ENCODE measurements at regions not wholly inside any gene's neighbourhood (a gene's known extent, or its start where the extent isn't known, plus 50 kb on each side); places are given as distances from the start of the nearest gene placed in this dataset.
"Not testable (repeated sequence)": the region's sequence is repeated elsewhere in the genome, so short reads cannot be mapped to it uniquely, and the experiment has no call there.

DNA sequence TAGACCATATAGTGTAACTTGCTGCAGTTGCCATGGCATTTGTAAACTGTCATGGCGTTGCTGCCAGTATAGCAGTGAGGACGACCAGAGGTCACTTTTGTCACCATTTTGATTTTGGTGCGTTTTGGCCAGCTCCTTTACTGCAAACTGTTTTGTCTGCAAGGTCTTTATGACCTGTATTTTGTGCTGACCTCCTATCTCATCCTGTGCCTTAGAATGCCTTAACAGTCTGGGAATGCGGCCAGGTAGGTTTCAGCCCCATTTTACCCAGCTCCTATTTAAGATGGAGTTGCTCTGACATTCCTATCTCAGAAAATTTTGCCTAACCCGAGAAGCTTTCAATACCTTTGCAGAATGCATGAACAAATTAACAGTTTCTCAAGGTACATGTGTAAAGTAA lies 914.4 kb upstream of the ACO1 start:
- DNase-seq (ENCODE audit: low read depth) = no peak

DNA sequence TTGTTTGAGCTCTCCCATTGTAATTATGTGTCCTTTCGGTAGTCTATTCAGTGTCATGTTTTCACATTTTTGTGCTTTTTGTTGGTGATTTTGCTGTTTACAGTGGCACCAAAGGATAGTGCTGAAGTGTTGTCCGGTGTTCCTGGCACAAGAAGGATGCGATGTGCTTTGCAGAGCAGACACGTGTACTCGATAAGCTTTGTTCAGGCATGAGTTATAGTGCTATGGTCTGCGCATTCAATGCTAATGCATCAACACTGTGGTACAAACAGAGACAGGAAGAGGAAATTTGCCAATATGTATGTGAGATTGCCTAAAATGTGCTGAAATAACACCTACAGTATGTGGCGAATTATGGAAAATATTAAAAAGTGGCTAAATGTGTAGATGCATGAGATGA lies 913.4 kb upstream of the ACO1 start:
- DNase-seq (ENCODE audit: low read depth) = no peak

DNA sequence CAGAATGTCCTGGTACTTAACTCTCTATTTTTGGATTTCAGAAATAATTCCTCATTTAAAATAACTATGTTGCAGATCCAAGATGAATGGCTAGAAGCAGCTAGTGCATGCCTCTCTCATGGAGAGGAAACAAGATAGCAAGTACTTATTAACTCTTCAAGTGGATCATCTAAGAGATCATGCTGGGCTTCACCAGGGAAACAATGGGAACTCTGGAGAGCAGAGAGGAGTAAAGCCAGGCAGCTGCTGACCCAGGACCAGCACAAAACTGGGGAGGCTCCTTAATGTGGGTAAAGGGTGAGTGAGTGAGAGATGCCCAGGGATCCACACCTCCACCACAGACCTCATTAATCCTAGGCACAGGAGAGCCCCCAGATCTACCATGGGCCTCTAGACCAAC lies 897.8 kb upstream of the ACO1 start:
- no peak for DNase-seq (ENCODE audit: low read depth)

- no peak for DNase-seq (ENCODE audit: low read depth)
Observed at GRCh38 chr9:31490551-31491106, 893.8 kb upstream of the ACO1 start.

DNA sequence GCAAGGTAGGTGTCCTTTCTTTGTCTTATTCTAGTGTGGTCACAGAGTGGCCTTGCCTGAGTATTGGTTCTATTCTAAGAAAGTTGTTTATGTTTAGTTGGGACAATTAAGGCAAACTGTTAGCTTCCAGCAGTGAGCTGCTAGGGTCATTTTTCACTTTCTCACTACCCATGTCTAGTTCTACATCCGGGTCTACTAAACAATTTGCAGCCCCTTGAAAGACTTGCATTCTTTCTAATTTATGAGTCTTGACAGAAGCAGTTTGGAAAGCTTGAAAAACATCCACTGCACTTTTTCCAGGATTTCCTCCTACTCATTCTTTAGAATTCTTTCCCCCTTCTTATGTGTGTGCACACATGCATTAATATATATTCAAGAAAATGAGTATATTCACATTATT lies 892.2 kb upstream of the ACO1 start:
- no peak for DNase-seq (ENCODE audit: low read depth)

DNA sequence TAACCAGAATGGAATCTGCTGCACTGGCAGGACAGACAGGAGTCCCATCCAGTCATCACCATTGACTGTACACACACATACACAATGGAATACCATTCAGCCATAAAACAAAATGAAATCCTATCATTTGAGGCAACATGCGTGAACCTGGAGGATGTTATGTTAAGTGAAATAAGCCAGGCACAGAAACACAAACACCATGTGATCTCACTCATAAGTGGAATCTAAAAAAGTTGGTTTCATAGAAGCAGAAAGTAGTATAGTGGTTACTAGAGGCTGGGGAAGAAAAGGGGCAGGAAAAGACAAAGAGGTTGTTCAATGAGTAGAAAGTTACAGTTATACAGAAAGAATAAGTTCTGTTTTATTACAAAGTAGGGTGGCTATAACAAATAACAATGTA lies 884.0 kb upstream of the ACO1 start:
- no peak for DNase-seq (ENCODE audit: low read depth)

- DNase-seq (ENCODE audit: low read depth) = no peak
Observed at GRCh38 chr9:31519011-31519410, 865.4 kb upstream of the ACO1 start.

DNA sequence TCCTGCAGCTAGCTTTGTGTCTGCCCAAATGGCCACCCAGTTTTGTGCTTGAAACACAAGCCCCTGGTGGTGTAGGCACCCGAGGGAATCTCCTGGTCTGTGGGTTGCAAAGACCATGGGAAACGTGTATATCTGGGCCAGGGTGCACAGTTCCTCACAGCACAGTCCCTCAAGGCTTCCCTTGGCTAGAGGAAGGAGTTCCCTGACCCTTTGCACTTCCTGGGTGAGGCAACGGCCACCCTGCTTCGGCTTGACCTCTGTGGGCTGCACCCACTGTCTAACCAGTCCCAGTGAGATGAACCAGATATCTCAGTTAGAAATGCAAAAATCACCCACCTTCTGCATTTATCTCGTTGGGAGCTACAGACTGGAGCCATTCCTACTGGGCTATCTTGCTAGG lies 865.0 kb upstream of the ACO1 start:
- no peak for DNase-seq (ENCODE audit: low read depth)

GRCh38 chr9:31519826-31520225 lies 864.6 kb upstream of the ACO1 start:
- no peak for DNase-seq (ENCODE audit: low read depth)

DNA sequence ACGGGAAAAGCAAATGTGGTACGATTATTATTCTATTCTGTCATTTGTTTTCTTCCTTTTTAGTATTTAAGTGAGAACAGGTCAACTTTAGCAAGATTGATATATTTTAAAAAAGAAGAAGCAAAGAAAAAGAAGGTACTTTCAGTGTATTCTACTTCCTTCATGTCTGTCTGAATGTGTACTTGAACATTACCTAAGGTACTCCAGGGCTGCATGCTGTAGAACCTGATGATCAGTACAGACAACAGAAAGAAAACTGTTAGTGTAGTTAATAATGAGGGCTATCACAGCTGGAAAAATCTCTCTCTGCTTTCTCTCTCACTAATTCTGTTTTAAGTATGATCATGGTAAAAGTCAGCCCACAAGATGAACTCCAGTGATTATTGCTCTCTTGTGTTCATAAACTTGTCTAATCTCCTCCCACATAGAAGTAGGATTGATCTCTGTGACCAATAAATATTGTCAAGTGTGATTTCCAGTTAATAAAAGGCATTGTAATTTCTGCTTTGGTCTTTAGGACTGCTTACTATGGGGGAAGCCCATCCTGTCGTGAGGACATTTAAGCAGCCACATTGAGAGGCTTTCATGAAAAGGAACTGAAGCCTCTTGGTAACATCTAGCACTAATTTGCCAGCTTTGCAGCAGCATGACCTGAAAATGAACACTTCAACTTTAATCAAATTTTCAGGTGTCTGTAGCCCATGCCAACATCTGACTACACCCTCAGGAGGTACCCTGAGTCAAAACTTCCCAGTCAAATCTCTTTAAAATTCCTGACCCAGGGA lies 864.0 kb upstream of the ACO1 start:
- DNase-seq (ENCODE audit: low read depth) = no peak

- no peak for DNase-seq (ENCODE audit: low read depth)
Observed at GRCh38 chr9:31535651-31536050, 848.8 kb upstream of the ACO1 start.

GRCh38 chr9:31536471-31536870 lies 848.0 kb upstream of the ACO1 start:
- DNase-seq (ENCODE audit: low read depth) = no peak

GRCh38 chr9:31541721-31542281 lies 842.6 kb upstream of the ACO1 start:
- no peak for DNase-seq (ENCODE audit: low read depth)

DNA sequence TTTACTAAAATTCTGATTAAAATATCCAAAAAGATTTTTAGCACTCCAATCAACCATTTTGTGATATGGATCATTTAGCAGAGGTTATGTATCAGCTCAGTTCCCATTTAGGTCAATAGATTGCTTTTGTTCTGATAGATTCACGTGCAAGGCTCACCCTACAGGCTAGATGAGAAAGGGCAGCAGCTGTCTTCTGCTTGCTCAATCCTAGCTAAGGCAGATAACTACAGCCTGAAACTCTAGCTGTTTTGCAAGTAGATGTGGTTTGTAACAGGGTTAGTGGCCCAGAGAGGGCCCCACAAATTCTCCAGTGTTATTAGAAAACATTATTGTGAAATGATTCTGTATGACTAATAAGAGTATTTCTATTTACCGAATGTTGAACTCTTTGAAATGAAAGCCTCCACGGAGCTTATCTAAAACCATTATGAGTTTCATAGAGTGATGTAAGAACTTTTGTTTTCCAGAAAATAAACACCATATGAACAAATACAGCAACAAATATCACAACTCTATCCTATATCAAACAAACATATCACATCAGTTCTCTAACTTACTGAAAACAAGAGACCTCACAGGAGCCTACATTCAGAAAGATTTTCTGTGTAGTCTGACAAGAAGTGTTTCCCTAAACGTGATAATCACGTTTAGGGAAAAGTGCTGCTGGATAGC lies 841.9 kb upstream of the ACO1 start:
- DNase-seq (ENCODE audit: low read depth) = no peak

DNA sequence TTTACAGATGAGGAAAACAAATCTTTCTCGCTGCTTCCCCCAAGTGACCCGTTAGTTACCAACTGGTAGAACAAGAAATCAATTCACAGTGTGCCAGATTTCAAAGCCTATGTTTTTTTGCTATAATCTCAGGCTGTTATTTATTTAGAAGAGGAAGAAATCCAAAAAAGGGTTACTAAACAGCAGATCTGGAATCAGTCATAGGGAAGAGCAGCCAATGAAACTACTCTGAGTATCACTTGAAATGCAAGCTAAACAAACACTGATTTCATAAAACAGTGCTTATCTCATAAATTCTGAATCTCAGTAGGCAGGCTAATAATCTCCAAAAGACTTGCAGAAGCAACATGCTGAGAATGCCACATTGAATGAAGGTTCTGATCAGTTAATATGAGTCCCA lies 829.5 kb upstream of the ACO1 start:
- no peak for DNase-seq (ENCODE audit: low read depth)

DNA sequence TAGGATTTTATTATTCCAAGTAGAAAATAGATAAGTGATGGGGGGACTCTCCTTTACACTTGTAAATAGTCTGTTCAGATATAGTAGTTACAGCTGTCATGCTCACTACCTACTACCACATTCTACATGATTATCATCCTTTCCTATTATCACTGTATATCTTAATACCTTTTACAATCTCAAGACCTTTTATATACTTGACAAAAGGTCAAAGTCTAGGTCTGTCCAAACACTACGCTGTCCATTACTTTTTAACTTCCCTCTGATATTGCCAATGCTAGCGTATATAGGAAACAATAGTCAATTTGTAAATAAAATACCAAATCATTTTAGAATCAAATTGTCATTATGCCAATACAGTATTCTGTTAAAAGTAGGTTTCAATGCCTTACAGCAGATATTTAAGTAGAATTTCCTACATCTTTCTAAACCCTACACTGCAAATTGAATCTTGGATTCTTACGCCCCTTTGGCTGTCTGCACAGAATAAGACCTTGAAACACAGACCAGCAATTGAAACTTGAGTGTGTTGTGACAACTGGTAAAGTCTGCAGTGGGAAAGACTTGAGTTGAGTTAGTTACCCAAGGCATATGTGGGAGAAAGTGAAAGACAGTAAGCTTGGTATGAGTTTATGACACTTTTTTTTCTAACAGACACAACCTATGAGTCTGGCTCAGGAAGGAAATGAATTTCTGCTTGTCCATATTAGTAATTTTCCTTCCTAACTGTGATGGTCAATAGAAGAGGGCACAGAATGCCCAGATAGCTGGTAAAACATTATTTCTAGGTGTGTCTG lies 827.6 kb upstream of the ACO1 start:
- no peak for DNase-seq (ENCODE audit: low read depth)

- not testable (repeated sequence) for DNase-seq (ENCODE audit: low read depth)
Observed at GRCh38 chr9:31572190-31572589, 812.3 kb upstream of the ACO1 start.

GRCh38 chr9:31573561-31573960 lies 810.9 kb upstream of the ACO1 start:
- DNase-seq (ENCODE audit: low read depth) = no peak

DNA sequence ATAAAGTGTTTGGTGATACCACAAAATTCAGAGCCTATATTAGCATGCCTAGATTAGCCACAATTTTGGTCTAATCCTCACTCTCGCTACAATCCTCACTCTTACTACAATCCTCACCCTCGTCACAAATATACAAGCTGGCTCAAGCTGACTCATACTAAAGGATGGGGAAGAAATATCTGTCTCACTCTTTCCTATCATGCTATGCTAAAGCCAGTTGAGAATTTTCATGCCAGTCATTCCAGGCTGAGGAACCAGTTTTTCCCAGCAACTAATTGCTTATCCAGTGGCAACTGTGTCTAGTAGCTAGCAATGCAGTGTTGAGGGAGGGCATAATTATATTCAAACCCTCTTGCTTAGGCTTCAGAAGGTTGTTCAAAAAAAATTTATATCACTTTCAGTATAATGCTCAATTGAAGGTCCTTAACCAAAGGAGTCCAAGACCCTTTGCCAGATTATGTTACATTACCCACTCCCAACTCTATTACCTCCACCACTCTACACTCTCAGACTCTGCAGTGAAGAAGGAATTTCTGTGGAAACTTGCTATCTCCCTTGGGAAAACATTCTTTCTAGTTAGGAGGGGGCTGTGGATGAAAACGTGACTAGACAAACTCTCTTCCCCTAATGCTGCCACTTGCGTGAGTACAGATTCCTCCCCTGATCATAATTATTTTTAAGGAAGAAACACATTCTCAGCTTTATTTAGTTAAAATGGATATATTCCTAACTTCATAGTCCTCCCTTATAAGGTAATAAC lies 810.3 kb upstream of the ACO1 start:
- no peak for DNase-seq (ENCODE audit: low read depth)

DNA sequence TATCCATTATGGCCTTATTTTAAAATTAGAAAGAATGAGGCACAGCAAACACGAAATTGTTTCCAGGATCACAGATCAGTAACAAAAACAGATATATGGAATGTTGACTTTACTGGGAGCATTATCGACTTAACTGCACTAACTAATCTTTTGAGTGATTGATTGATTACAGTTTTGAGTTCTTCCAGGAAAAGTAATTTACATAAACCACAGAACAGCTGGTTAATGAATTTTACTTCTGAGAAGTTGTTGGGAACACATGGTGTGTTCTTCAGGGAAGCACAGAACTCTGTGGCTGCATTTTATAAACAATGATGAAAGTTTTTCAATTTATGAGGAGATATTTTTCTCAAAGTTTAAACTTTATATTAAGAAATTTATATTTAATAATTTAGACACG lies 802.4 kb upstream of the ACO1 start:
- DNase-seq (ENCODE audit: low read depth) = no peak

- no peak for DNase-seq (ENCODE audit: low read depth)
Observed at GRCh38 chr9:31582561-31582960, 801.9 kb upstream of the ACO1 start.

DNA sequence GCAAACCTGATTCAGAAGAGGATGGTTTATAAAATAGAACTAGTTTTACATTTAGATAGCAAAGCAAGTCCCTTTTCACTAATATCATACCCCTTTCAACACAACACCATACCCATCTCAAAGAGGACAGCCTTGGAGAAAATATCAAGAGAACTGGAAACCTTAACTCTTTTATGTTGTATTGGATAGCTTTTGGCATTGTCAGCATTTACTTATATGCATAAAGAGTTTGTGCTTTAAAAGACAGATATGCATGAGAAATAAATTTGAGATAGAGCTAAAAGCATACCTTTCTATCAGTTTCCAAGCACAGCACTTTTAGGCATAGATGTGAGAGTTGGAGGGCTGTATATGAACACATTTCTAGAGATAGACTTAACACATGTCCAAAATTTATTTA lies 799.3 kb upstream of the ACO1 start:
- DNase-seq (ENCODE audit: low read depth) = no peak

Data from stimulated activated CD4-positive, alpha-beta T cell treated with anti-CD3 and anti-CD28 coated beads, Interleukin-2, amount 100 ng/mL, for 4 hours (primary cell).